ENCODE measurements at regions not wholly inside any gene's neighbourhood (a gene's known extent, or its start where the extent isn't known, plus 50 kb on each side); places are given as distances from the start of the nearest gene placed in this dataset.
"Not testable (repeated sequence)": the region's sequence is repeated elsewhere in the genome, so short reads cannot be mapped to it uniquely, and the experiment has no call there.

DNA sequence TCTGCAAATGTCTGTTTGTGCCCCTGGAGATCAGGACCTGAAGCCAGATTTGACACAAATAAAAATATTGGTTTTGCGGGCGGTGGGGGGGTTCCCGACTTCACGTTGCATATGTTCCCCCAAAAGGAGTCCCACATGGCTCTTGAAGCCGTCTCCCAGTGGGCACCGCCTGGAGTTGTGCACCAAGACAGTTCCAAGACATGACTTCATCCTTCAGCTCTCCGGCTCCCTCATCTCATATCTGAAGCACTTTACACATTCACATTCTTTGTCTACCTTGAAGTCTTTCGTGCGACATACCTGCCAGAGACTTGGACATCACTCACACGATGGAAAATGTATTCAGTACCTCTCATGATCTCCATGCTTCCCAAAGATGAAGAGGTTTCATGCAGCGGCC, 362.8 kb upstream of the FOXK1 start:
- no peak for DNase-seq

DNA sequence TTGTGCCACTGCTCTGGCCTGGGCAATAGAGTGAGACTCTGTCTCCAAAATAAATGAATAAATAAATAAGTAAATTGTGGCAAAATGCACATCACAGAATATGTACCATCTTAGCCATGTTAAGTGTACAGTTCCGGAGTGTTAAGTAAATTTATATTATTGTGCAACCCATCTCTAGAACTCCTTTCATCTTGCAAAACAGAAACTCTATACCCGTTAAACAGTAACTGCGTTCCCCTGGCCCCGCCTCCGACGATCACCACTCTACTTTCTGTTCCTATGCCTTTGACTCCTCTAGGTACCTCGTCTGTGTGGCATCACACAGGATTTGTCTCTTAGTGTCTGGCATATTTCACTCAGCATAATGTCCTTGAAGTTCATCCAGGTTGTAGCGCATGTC, 356.4 kb upstream of the FOXK1 start:
- DNase-seq, result no peak

DNA sequence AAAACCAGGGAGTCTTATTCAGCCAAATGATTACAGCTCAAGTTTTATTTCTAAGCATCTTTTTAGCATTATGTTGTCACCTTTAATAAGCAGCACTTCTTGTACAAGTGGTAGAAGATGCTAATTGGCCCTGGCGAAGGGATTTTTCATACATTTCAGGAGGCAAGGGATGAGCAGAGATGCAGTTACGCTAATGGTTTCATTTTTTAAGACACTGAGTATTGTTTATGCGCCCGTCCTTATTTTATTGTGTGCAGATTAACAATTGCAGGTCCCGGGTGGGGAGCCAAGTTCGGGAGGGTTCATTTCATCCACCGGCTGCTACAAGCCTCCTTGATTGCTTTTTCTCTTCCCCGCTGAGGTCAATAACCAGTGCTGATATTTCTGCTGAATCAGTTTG, 350.4 kb upstream of the FOXK1 start:
- no peak for DNase-seq

DNA sequence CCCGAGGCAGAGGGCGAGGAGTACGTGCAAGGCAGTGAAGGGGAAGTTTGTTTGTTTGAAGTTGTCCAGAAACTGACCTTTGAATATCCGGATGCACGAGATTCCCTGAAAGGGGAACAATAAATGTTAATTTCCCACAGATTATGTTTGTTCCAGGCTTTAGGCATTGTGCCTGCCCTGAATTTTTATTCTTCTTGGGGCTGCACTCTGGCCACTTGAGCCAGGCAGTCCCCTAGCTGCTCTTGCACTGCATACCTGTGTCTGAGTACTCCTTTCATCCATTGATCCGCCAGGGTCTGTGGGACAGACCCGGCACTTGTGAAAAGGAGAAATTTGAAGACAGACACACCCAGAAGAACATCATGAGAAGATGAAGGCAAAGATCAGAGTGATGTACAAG, 343.5 kb upstream of the FOXK1 start:
- no peak for DNase-seq

DNA sequence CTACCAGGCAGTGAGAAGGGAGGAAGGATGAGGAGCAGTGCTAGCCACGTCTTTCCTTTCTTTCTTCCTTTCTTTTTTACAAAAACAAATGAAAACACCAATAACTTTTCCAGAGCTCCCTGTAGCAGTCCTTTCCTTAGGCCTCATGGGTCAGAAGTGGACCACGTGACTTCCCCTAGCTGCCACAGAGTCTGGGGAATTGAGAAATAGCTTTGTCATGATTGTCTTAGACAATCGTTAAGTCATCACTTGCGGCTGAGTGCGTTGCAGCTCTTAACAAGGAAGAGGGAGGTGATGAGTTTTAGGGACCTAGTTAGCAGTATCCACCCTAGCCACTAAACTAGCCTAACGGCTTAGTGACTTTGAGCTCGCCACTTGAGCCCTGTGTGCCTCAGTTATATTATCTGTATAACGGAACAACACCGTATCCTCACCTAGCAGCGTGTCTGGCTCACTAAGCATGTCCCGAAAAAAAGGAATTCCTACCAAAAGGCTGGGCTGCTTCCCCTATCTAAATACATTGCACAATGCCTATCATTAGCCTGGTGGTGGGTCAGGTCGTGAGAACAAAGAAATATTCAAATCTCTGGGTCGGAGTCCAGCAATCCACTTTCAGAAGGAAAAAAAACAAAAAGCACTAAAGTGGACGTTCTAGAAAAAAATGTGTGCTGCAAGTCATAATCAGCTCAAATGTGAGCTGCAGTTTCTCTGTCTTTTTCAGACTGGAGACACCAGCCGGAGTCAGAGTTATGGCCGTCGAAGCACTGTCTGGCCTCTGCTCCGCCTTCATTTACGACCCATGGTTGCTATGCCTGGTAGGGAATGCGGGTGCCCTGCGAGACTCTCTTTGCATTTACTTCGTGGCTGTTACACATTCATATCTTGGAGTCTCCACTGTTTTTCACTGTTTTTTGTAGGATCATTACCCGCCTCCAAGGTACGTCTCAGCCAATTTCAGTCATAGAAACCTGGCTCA, 338.5 kb upstream of the FOXK1 start:
- no peak for DNase-seq

DNA sequence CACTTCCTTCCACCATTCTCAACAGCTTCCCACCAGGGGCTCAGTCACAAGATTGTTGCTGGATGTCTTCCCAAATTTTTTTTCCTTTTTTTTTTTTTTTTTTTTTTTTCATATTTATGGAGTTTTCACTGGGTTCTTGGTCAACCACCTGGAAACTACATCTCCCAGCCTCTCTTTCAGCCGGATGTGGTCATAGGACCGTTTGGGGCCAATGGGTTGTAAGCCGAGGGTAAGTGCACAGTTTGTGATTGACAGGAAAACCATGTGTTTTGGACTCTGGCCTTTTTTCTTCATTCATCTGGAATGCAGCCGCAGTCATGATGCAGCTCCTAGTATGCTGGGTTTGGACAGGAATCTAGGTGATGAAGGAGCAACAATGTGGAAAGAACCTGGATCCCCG, 337.1 kb upstream of the FOXK1 start:
- no peak for DNase-seq

DNA sequence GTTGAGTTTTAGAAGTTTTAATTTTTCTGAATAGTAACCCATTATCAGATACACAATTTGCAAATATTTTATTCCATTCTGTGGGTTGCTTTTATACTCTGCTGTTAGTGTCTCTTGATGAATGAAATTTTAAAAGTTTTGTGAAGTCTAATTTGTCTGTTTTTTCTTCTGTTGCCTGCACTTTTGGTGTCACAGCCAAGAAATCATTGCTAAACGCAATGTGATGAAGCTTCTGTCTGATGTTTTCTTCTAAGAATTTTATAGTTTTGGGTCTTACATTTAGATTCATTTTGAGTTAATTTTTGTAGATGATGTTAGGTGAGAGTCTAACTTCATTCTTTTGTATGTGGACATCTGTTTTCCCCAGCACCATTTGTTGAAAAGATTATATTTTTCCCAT, 330.0 kb upstream of the FOXK1 start:
- no peak for DNase-seq

DNA sequence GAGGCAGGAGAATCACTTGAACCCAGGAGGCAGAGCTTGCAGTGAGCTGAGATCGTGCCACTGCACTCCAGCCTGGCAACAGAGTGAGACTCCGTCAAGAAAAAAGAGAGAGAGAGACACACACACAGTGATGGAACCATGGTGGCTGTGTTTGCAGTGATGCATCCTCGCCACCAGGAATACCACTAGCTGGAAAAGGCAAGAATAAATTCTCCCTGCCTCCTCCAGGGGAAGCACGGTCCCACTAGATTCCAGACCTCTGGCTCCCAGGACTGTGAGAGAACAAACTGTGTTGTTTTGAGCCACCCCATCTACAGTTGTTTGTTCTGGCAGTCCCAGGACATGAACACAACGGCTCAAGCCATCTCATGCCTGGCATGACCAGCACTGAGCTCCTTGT, 320.3 kb upstream of the FOXK1 start:
- no peak for DNase-seq

DNA sequence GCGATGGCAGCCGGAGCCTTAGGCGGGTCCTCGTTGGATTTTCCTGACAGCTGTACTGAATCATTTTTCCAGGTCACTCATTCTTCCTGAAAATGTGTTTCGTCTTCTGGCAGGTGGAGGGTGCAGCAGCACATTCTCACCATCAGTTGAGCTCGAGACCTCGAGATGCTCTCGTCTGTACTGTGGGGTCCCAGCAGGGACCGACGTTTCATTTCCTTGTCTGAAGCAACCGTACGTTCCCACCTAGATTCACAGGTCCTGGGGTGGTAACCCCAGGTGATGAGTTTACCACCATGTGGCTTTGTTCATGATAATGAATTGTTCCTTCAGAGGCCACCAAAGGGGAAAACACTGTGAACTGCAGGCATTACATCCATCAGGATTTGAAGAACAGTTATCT, 298.5 kb upstream of the FOXK1 start:
- DNase-seq, result no peak

DNA sequence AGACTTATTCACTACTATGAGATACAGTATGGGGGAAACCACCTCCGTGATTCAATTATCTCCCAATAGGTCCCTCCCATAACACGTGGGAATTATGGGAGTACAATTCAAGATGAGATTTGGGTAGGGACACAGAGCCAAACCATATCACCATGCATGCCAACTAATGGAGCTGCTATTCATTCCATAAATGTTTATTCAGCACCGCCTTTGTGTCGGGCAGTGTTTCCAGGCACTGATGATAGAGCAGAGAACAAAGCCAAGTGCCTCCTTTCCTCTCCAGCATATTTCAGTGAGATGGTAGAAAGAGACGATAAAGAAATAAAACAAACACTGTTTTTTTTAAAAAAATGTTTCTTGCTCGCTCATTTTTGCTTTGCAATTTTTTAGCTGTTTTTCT, 295.9 kb upstream of the FOXK1 start:
- DNase-seq, result no peak

DNA sequence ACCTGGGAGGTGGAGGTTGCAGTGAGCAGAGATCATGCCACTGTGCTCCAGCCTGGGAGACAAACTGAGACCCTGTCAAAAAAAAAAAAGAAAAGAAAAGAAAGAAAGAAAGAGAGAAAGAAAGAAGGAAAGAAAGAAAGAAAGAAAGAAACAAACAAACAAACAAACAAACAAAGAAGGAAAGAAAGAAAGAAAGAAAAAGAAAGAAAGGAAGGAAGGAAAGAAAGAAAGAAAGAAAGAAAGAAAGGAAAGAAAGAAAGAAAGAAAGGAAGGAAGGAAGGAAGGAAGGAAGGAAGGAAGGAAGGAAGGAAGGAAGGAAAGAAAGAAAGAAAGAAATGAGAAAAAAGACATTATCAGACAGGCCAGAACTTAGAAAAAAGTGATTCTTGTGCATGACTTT, 291.0 kb upstream of the FOXK1 start:
- not testable (repeated sequence) for DNase-seq

DNA sequence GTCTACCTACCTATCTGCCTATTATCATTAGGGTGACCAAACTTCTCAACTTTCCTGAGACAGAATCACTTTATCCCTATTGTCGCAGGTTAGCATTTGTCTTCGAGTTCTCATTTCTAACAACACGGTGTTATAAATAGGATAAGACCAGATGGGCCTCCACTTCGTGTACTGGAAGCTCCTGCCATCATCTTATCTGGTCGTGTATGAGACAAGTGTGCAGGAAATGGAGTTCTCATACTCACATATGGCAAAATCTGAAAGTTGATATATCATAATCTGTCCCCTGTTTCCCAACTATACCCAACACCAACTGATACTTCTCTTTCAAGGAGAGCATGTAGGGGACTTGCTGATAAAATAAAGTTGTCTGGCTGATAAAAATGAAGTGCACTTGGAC, 287.4 kb upstream of the FOXK1 start:
- DNase-seq, result no peak

DNA sequence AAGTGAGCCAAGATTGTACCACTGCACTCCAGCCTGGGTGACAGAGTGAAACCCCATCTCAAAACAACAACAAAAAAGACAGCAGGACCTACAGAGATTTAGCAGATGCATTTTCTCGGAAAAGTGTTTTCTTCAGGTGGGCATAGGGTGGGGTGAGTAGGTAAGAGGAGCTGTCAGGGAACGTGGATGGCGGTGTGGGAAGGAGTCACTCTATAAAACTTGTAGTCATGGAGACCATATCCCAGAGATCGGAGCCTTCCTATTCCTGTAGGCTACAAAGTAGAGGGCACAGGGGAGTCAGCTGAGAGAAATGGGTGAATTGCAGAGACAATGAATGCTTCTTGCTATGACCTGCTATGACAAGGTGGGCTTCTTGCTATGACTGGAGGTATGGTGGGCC, 283.0 kb upstream of the FOXK1 start:
- no peak for DNase-seq

DNA sequence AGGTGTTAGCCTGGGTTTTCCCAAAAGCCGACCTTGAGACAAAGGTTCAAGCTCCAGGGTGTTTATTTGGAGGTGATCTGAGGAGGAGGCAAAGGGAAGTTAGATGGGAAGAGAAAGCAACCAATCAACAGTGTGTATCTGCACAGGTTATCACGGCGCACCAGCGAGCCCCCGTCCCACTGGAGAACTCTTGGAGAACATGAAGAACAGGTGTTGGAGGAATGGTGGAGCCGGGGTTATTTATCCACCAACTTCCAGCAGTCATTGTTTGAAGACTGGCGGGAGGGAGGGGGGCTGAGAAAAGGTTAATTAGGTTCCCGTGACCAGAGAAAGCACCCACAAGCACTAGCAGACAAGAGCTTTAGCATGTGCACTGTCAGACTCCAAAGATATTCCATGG, 282.5 kb upstream of the FOXK1 start:
- DNase-seq, result no peak

DNA sequence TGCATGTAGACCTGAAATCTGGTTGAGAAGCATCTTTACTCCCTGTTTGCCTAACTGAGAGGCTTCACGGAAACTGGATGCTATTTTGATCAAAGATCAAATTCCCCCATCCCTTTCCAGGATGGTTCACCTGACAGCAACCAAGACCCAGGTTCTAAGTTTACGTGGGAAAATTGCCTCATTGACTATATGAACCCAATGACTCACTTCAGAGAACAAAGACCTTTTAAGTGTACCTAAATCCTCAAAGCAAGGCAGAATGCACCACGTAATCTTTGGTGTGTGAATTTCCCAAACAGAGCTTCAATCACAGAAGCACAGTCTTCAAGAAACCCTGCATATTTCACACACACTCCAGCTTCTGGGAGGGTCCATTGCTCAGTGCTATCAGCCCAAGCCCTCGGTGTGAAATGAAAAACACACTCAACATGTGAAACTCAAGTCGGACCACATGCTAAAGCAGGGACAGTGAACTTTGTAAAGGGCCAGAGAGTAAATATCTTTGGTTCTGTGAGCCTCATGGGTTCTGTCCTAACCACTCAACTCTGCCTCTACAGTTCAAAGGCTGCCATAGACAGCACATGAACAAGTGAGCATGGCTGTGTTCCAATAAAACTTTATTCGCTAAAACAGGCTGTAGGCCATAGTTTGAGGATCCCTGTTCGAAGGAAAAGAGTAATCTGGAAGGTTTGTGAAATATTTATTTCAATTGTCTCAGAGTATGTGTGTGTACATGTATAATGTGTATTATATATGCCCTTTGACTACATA, 275.6 kb upstream of the FOXK1 start:
- no peak for DNase-seq

DNA sequence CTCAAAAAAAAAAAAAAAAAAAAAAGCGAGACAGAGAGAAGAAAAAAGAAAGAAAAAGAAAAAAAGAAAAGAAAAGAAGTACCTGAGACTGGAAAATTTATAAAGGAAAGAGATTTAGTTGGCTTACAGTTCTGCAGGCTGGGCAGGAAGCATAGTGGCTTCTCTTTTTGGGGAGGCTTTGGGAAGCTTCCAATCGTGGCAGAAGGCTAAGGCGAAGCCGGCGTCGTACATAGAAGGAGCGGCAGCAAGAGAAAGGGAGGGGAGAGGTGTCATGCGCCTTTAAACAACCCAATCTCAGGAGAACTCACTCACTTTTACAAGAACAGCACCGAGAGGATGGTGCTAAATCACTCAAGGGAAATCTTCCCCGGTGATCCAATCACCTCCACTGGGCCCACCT, 272.1 kb upstream of the FOXK1 start:
- DNase-seq, result no peak

DNA sequence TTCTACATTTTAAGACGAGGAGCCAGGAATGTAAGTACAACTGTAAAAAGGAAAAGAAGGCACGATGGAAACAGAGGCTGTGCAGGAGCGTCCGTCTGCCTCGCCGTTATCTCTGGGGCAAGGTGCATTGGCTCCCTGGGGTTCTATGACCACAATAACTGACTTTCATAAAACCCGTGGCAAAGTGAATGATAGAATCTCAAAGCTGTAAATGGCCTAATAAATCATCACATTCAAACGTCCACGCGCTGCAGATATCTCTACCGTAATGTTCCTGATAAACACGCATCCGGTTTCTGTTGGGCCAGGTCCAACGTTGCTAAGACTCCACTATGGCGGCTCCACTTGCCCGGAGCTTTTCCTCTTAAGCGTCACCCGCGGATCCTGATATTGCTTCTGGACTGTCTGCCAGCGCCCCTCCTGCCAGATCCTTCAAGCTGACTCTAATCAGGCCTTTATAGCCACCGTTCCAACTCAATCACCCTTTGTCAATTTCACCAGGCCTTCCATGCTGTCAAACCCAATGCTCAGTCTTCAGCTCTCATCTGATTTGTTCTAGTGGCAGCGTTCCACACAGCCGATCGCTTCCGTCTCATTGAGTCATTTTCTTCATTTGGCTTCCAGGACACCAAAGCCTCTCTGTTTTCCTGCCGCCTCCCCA, 265.6 kb upstream of the FOXK1 start:
- DNase-seq, result no peak

DNA sequence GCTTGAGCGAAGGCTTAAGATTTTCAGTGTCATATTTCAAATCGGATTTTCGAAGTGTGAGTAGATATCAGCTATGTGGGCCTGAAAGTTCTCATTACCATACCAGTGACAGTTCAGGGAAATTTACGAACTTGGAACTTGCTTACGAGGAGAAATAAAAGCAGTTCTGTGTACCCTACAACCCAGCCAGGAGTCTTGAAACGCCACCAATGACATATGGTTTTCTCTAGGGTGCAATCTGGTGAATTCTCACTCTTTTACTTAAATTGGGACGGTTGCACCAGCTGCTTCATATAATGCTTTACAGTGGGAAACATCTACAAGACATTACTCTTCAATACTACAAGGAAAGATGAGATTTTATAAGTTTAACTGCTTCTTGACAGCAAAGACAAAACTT, 253.6 kb upstream of the FOXK1 start:
- DNase-seq, result no peak

DNA sequence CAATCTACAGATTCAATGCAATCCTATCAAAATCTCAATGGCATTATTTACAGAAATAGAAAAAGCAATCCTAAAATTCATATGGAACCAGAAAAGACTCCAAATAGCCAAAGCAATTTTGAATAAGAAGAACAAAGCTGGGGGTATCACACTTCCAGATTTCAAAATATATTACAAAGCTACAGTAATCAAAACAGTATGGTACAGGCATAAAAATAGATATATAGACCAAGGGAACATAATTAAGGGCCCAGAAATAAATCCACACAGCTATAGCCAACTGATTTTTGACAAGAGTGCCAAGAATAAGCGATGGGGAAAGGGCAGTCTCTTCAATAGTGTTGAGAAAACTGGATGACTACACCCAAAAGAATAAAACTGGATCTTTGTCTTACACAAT, 251.9 kb upstream of the FOXK1 start:
- no peak for DNase-seq

DNA sequence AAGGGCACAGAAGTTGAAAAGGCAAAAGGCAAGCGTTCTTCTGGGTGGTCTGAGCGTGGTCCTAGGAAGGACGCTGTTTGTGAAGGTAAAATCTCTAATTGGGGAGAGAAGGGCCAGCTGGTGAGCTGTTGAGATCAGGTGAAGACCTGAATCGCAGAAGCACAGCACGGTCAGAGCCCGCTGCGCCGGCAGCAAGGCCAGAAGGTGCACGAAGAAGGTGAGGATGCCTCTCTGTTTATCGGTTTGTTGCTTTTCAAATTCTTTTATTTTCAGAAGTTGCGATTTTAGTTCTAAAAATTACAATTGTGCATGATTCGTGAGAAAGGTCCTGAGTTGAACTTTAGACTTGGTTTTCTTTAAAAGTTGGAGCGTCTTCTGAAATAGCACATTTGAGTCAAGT, 247.8 kb upstream of the FOXK1 start:
- no peak for DNase-seq

DNA sequence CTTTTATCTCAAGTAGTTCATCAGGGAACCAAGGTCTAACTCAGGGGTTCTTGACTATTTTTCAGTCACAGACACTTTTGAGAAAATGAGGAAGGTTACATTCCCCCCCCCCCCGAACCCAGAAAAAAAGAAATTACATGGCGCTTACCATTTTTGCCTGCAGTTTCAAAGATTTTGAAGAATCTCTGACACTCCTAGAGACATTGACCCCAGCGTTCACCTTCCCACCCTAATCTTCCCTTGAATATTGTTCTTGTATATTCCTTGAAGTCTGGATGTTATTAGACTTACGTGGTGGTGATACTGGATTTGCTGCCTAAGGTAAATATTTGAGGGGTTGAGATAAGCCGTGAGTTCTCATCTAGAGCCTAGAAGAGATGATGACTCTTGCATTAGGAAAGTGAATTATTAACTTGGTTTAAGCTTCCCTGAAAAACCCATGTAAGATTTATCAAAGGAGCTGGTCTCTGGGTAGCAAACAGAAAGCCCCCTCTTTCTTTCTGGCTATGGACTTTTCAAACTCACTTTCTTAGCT, 245.7 kb upstream of the FOXK1 start:
- DNase-seq, result no peak

DNA sequence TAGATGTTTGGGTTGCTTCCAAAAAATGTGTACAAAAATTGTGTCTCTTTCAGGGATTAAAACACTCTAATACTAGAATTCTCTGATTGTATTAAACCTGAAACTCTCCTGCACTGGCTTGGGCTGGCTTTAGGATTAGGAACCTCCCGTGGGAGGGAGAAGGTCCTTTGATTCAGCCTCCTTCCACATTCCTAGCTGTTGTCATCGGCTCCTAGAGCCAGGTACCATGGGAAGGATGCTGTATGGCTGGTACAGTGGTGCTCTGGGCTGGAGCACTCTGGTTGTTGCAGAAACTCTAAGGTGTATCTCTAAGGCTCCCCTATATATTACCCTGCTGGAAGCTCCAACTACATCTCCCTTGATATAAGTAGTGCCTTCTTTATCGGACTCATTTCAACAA, 245.2 kb upstream of the FOXK1 start:
- DNase-seq, result no peak

DNA sequence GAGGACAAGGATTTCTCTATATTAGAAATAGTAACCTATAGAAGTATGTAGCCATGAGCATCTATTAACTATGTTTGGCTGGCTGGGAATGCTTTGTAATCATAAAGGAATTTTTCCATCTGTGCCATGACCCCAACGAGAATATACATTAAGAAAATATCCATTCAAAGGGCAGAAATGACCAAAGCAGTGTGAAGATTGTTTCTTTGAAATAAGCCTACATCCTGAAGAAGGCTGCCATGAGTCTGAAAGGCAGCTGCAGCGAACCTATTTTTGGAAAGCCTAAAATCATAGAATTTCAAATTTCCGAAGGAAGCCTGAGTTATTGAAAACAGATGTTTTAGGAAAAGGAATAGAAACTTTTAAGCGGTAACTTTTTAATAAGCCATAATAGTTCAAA, 244.2 kb upstream of the FOXK1 start:
- DNase-seq, result no peak

Data from CD4-positive, alpha-beta T cell treated with Interferon alpha-2 for 1 hour (primary cell).